Neural cell (in vitro differentiated cells): ENCODE measurements at regions not wholly inside any gene's neighbourhood (a gene's known extent, or its start where the extent isn't known, plus 50 kb on each side); places are given as distances from the start of the nearest gene placed in this dataset.
"Not testable (repeated sequence)": the region's sequence is repeated elsewhere in the genome, so short reads cannot be mapped to it uniquely, and the experiment has no call there.

Source experiments
- H2AFZ ChIP-seq: fragments of 200-600, 300-800 bp; sonication (generic), shearing (Covaris generic); 2 replicates; pipeline ENCODE4 v1.6.0; 2014; ENCODE audit warnings: low read depth, mild to moderate bottlenecking, antibody characterized with exemption, low read length, moderate library complexity
- H3F3A ChIP-seq: fragments of 200-600 bp; shearing (Covaris generic); 2 replicates; pipeline ENCODE4 v1.6.1; 2016; ENCODE audit warnings: mild to moderate bottlenecking, moderate library complexity, mixed read lengths, antibody characterized with exemption, low read length; ENCODE audit not compliant: insufficient read depth, poor library complexity, severe bottlenecking
- H3K27ac ChIP-seq: fragments of 200-600, 300-800 bp; sonication (generic), shearing (Covaris generic); 2 replicates; pipeline ENCODE4 v1.5.1; 2014; ENCODE audit warnings: mild to moderate bottlenecking, low read length, moderate library complexity
- H3K27me3 ChIP-seq: fragments of 300-800, 200-600 bp; sonication (generic), shearing (Covaris generic); 2 replicates; pipeline ENCODE4 v1.6.0; 2014; ENCODE audit warnings: mild to moderate bottlenecking, low read depth, low read length, moderate library complexity; ENCODE audit not compliant: insufficient read depth
- H3K36me3 ChIP-seq: fragments of 300-800, 200-600 bp; sonication (generic), shearing (Covaris generic); 2 replicates; pipeline ENCODE4 v1.5.1; 2014; ENCODE audit warnings: mild to moderate bottlenecking, antibody characterized with exemption, low read length, moderate library complexity; ENCODE audit not compliant: insufficient read depth
- H3K4me2 ChIP-seq: fragments of 300-800, 200-600 bp; sonication (generic), shearing (Covaris generic); 2 replicates; pipeline ENCODE4 v1.6.0; 2014; ENCODE audit warnings: mild to moderate bottlenecking, low read length
- H3K4me3 ChIP-seq: fragments of 300-800, 200-600 bp; sonication (generic), shearing (Covaris generic); 2 replicates; pipeline ENCODE4 v1.5.1; 2014; ENCODE audit warnings: mild to moderate bottlenecking, low read length, moderate library complexity
- H3K79me2 ChIP-seq: fragments of 200-600 bp; shearing (Covaris generic); replicated peaks from 2 replicates; pipeline ENCODE4 v1.6.0; 2014; ENCODE audit warnings: mild to moderate bottlenecking, low read length, moderate library complexity; ENCODE audit not compliant: insufficient read depth
- H3K9ac ChIP-seq: fragments of 300-800, 200-600 bp; sonication (generic), shearing (Covaris generic); 2 replicates; pipeline ENCODE4 v1.6.1; 2016; ENCODE audit warnings: mild to moderate bottlenecking, low read length, mixed read lengths
- H3K9me2 ChIP-seq: fragments of 200-600 bp; shearing (Covaris generic); 2 replicates; pipeline ENCODE4 v1.6.1; 2016; ENCODE audit warnings: mild to moderate bottlenecking, low read length, mixed read lengths; ENCODE audit not compliant: insufficient read depth
- H3K9me3 ChIP-seq: fragments of 200-600, 300-800 bp; sonication (generic), shearing (Covaris generic); 2 replicates; pipeline ENCODE4 v1.6.1; 2016; ENCODE audit warnings: mild to moderate bottlenecking, mixed run types, low read length, moderate library complexity, mixed read lengths
- H4K20me1 ChIP-seq: fragments of 200-600 bp; shearing (Covaris generic); 2 replicates; pipeline ENCODE4 v1.6.1; 2016; ENCODE audit warnings: mild to moderate bottlenecking, mixed run types; ENCODE audit not compliant: insufficient read depth
- EZH2 ChIP-seq: fragments of 200-600, 300-800 bp; shearing (Covaris generic), sonication (generic); IDR thresholded peaks from 2 replicates; pipeline ENCODE4 v1.6.1; 2014; ENCODE audit warnings: antibody characterized with exemption, low read length, borderline replicate concordance, mild to moderate bottlenecking; ENCODE audit not compliant: insufficient read depth, poor library complexity, severe bottlenecking
- MXI1 ChIP-seq: fragments of 450-650 bp; conservative IDR thresholded peaks from 2 replicates; pipeline ENCODE4 v1.6.1; 2014; ENCODE audit warnings: antibody characterized with exemption, mild to moderate bottlenecking; ENCODE audit not compliant: poor library complexity, severe bottlenecking

GRCh38 chr9:39588500-39589137, 233.2 kb downstream of the SPATA31A1 start:
- Histone ChIP-seq H3K79me2 (no peaks in the 10 kb centered on the region), H3K27me3 (no peaks in the 10 kb centered on the region), H3K36me3 (no peaks in the 10 kb centered on the region), H3K9me3 (no peaks in the 10 kb centered on the region), H2AFZ (no peak overlapping the region), H3K4me2 (no peak overlapping the region), H4K20me1 (no peaks in the 10 kb centered on the region), H3K27ac (no peak overlapping the region), H3F3A (no peaks in the 10 kb centered on the region), H3K9ac (no peak overlapping the region), H3K4me3 (no peak overlapping the region), H3K9me2 (no peaks in the 10 kb centered on the region)
- TF ChIP-seq MXI1: no peak
- no peak for TF ChIP-seq EZH2

- not testable (repeated sequence) for H3K4me3 ChIP-seq, H3K9ac ChIP-seq, H3K27ac ChIP-seq, H3F3A ChIP-seq, H3K27me3 ChIP-seq, H3K9me3 ChIP-seq, H3K79me2 ChIP-seq, H3K4me2 ChIP-seq, H3K36me3 ChIP-seq, H2AFZ ChIP-seq, H4K20me1 ChIP-seq, H3K9me2 ChIP-seq
Measured at GRCh38 chr9:39604089-39604488, 248.6 kb downstream of the SPATA31A1 start.

GRCh38 chr9:39611449-39612231, 256.2 kb downstream of the SPATA31A1 start:
- H3K9ac ChIP-seq, H3K9me3 ChIP-seq, H3K36me3 ChIP-seq, H3K27ac ChIP-seq, H3F3A ChIP-seq, H3K9me2 ChIP-seq, H2AFZ ChIP-seq, H3K27me3 ChIP-seq, H4K20me1 ChIP-seq, H3K4me2 ChIP-seq, H3K79me2 ChIP-seq, H3K4me3 ChIP-seq: not testable (repeated sequence)

- H3K9me3 ChIP-seq, H2AFZ ChIP-seq, H4K20me1 ChIP-seq, H3F3A ChIP-seq, H3K79me2 ChIP-seq, H3K4me2 ChIP-seq, H3K9me2 ChIP-seq, H3K4me3 ChIP-seq, H3K36me3 ChIP-seq, H3K27me3 ChIP-seq, H3K27ac ChIP-seq, H3K9ac ChIP-seq: not testable (repeated sequence)
Measured at GRCh38 chr9:39616480-39616879, 261.0 kb downstream of the SPATA31A1 start.

- not testable (repeated sequence) for H3K79me2 ChIP-seq, H3K9me2 ChIP-seq, H3K27me3 ChIP-seq, H3K4me2 ChIP-seq, H3K9me3 ChIP-seq, H3K36me3 ChIP-seq, H3K9ac ChIP-seq, H3K4me3 ChIP-seq, H2AFZ ChIP-seq, H3K27ac ChIP-seq, H4K20me1 ChIP-seq, H3F3A ChIP-seq
Measured at GRCh38 chr9:39624048-39624447, 268.6 kb downstream of the SPATA31A1 start.

- not testable (repeated sequence) for H3K27me3 ChIP-seq, H3K4me2 ChIP-seq, H4K20me1 ChIP-seq, H3K27ac ChIP-seq, H3F3A ChIP-seq, H2AFZ ChIP-seq, H3K36me3 ChIP-seq, H3K79me2 ChIP-seq, H3K9me3 ChIP-seq, H3K4me3 ChIP-seq, H3K9me2 ChIP-seq, H3K9ac ChIP-seq
Measured at GRCh38 chr9:39632071-39632470, 276.6 kb downstream of the SPATA31A1 start.

GRCh38 chr9:39649029-39649428, 293.6 kb downstream of the SPATA31A1 start:
- H4K20me1 ChIP-seq, H3K9me2 ChIP-seq, H3K4me3 ChIP-seq, H2AFZ ChIP-seq, H3K9me3 ChIP-seq, H3K27ac ChIP-seq, H3K27me3 ChIP-seq, H3K4me2 ChIP-seq, H3F3A ChIP-seq, H3K36me3 ChIP-seq, H3K79me2 ChIP-seq, H3K9ac ChIP-seq: not testable (repeated sequence)
